HG02610 (cell line): ENCODE measurements at regions not wholly inside any gene's neighbourhood (a gene's known extent, or its start where the extent isn't known, plus 50 kb on each side); places are given as distances from the start of the nearest gene placed in this dataset.

ENCODE experiments used
- ATAC-seq: cut with Tn5 transposase; IDR thresholded peaks from one replicate; pipeline ENCODE4 v1.9.1; 2021; ENCODE audit warnings: mild to moderate bottlenecking, moderate library complexity; ENCODE audit not compliant: unreplicated experiment

GRCh38 chr20:60599381-60599780 is 641.2 kb downstream of the CDH26 start:
- no peak for ATAC-seq

GRCh38 chr20:60600036-60600435 is 641.8 kb downstream of the CDH26 start:
- ATAC-seq = no peak

GRCh38 chr20:60624066-60624465 is 628.0 kb upstream of the CDH4 start:
- no peak for ATAC-seq

- no peak for ATAC-seq
Measured at GRCh38 chr20:60627751-60628565, 624.1 kb upstream of the CDH4 start.

GRCh38 chr20:60628749-60629148 is 623.3 kb upstream of the CDH4 start:
- ATAC-seq = no peak

GRCh38 chr20:60629206-60629605 is 622.9 kb upstream of the CDH4 start:
- ATAC-seq = no peak

- ATAC-seq = no peak
Measured at GRCh38 chr20:60630609-60631008, 621.5 kb upstream of the CDH4 start.

- ATAC-seq = no peak
Measured at GRCh38 chr20:60631585-60632287, 620.3 kb upstream of the CDH4 start.

GRCh38 chr20:60632391-60633262 is 619.4 kb upstream of the CDH4 start:
- no peak for ATAC-seq

- no peak for ATAC-seq
Measured at GRCh38 chr20:60634491-60635172, 617.4 kb upstream of the CDH4 start.

GRCh38 chr20:60636417-60636816 is 615.6 kb upstream of the CDH4 start:
- ATAC-seq = no peak

GRCh38 chr20:60637801-60638200 is 614.3 kb upstream of the CDH4 start:
- no peak for ATAC-seq

GRCh38 chr20:60638430-60639098 is 613.5 kb upstream of the CDH4 start:
- ATAC-seq = no peak

- ATAC-seq = no peak
Measured at GRCh38 chr20:60641879-60642447, 610.1 kb upstream of the CDH4 start.

- ATAC-seq = no peak
Measured at GRCh38 chr20:60642541-60642940, 609.5 kb upstream of the CDH4 start.

- ATAC-seq = no peak
Measured at GRCh38 chr20:60648556-60648955, 603.5 kb upstream of the CDH4 start.

GRCh38 chr20:60649541-60649940 is 602.5 kb upstream of the CDH4 start:
- ATAC-seq = no peak

- no peak for ATAC-seq
Measured at GRCh38 chr20:60650087-60650486, 602.0 kb upstream of the CDH4 start.

GRCh38 chr20:60652046-60652445 is 600.0 kb upstream of the CDH4 start:
- ATAC-seq = no peak

GRCh38 chr20:60652615-60653014 is 599.4 kb upstream of the CDH4 start:
- no peak for ATAC-seq
